Kidney (tissue), 13 donors: ENCODE measurements at regions not wholly inside any gene's neighbourhood (a gene's known extent, or its start where the extent isn't known, plus 50 kb on each side); places are given as distances from the start of the nearest gene placed in this dataset.
A peak's percentile ranks its signal among the peaks of the same experiment; 100 is the strongest.
"Not testable (repeated sequence)": the region's sequence is repeated elsewhere in the genome, so short reads cannot be mapped to it uniquely, and the experiment has no call there.

ENCODE experiments used
- DNase-seq, 5 donors: peaks; one replicate each; pipeline ENCODE4 v3.0.0-alpha.2; 2013 to 2020
- FAIRE-seq: peaks from 2 replicates; lab custom pipeline; 2012; peaks lifted over from hg19 to GRCh38; lab: Jason Lieb, UNC
- H3K27ac ChIP-seq, 2 donors: one replicate each; pipeline ENCODE4 v1.7.0; 2013; ENCODE audit warnings: low read depth in 2 of 2, low read length in 2 of 2, inconsistent platforms in 1 of 2
- H3K27me3 ChIP-seq: one replicate; pipeline ENCODE4 v1.7.1; 2013; ENCODE audit warnings: low read length, inconsistent platforms; ENCODE audit not compliant: control insufficient read depth, insufficient read depth
- H3K36me3 ChIP-seq, 3 donors: one replicate each; pipeline versions ENCODE4 v1.7.0 to v1.7.1; 2013; ENCODE audit warnings: low read length in 3 of 3, control low read depth in 1 of 3, inconsistent platforms in 1 of 3; ENCODE audit not compliant: insufficient read depth in 3 of 3, control insufficient read depth in 2 of 3
- H3K4me1 ChIP-seq, 3 donors: one replicate each; pipeline versions ENCODE4 v1.7.0 to v1.7.1; 2013; ENCODE audit warnings: low read length in 3 of 3, inconsistent platforms in 1 of 3, low read depth in 1 of 3; ENCODE audit not compliant: control insufficient read depth in 2 of 3, insufficient read depth in 2 of 3
- H3K4me3 ChIP-seq, 3 donors: one replicate each; pipeline versions ENCODE4 v1.7.0 to v1.8.1; 2013; ENCODE audit warnings: low read length in 3 of 3, control low read depth in 1 of 3, inconsistent platforms in 1 of 3
- H3K9ac ChIP-seq, 3 donors: one replicate each; pipeline versions ENCODE4 v1.7.0 to v1.7.1; 2013; ENCODE audit warnings: low read length in 3 of 3, control low read depth in 1 of 3, inconsistent platforms in 1 of 3
- H3K9me3 ChIP-seq, 3 donors: one replicate each; pipeline versions ENCODE4 v1.7.0 to v1.7.1; 2013; ENCODE audit warnings: low read length in 3 of 3, control low read depth in 1 of 3, inconsistent platforms in 1 of 3; ENCODE audit not compliant: control insufficient read depth in 2 of 3, insufficient read depth in 1 of 3
- intact Hi-C: fragments of 100-400 bp; cut with DNase I; formaldehyde crosslinking; loops from one replicate; pipeline ENCODE4 v1.11.1; 2022
- TF ChIP-seq, protein P1 (sequence below): IDR thresholded peaks from 3 replicates; pipeline ENCODE4 v1.5.1; 2012; ENCODE audit warnings: mild to moderate bottlenecking, moderate library complexity, borderline replicate concordance; ENCODE audit not compliant: insufficient read depth; ENCODE audit errors: extremely low read depth
- donor health status: control.
- donor health status: control.
- donor health status: control.
- donor health status: control.
- donor health status: control.
- donor health status: DM: yes; HTN: yes; CAD: no.
- donor health status: Normal renal cell carcinoma (clear cell type).

DNA sequence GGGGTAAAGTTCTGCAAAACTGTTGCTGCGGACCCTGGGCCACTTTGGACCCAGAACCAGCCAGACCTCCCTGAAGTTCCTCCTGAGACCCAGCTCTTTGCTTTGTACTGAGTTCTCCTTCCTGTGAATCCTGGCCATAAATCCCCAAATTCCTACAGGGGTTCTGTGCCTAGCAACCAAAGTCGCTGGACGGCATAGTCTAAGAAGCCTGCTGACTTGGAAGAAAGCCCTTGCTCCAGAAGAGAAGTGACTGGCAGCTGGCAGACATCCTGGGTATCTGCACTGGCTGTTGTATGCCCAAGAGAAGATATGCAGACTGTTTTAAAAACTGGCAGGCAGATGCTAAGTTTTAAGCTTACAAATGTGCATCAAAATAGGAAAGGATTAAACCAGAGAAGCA lies 99.9 kb upstream of the SLC24A4 start:
- H3K9me3 ChIP-seq: no peaks in the 10 kb centered on the region
- FAIRE-seq (no peak), DNase-seq (peak in 1 of 5 donors; percentile 5)
- H3K27me3 ChIP-seq: no peaks in the 10 kb centered on the region
- H3K4me3 ChIP-seq: no peak overlapping the region
- H3K4me1 ChIP-seq: no peaks in the 10 kb centered on the region
- no peak overlapping the region for H3K9ac ChIP-seq
- intact Hi-C loops: no loop called here
- TF ChIP-seq, protein P1, sequence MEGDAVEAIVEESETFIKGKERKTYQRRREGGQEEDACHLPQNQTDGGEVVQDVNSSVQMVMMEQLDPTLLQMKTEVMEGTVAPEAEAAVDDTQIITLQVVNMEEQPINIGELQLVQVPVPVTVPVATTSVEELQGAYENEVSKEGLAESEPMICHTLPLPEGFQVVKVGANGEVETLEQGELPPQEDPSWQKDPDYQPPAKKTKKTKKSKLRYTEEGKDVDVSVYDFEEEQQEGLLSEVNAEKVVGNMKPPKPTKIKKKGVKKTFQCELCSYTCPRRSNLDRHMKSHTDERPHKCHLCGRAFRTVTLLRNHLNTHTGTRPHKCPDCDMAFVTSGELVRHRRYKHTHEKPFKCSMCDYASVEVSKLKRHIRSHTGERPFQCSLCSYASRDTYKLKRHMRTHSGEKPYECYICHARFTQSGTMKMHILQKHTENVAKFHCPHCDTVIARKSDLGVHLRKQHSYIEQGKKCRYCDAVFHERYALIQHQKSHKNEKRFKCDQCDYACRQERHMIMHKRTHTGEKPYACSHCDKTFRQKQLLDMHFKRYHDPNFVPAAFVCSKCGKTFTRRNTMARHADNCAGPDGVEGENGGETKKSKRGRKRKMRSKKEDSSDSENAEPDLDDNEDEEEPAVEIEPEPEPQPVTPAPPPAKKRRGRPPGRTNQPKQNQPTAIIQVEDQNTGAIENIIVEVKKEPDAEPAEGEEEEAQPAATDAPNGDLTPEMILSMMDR: no peak
- H3K36me3 ChIP-seq: no peaks in the 10 kb centered on the region
- H3K27ac ChIP-seq: no peak overlapping the region

DNA sequence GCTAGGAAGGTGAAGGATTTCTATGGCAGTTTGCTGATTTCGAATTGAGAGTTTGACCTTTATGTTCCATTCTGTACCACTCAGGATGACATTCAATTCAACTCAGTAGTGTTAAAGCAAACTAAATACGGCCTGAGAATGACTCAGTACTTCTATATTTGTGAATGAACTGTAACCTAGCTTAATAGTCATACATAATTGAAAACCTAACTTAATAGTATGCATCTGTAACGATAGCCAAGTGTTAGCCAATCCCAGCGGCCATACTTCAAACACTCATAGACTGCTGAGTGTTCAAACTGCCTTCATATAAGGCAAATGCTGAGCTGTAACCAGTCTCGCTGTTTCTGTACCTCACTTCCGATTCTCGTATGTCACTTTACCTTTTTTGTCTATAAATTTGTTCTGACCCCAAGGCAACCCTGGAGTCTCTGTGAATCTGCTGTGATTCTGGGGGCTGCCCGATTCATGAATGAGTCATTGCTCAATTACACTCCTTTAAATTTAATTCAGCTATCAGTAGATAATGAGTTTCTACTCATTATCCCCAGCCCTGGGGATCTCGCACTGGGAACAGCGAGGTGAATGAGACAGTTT lies 98.5 kb upstream of the SLC24A4 start:
- no peak overlapping the region for H3K27ac ChIP-seq
- no peaks in the 10 kb centered on the region for H3K9me3 ChIP-seq
- intact Hi-C loops: no loop called here
- H3K4me3 ChIP-seq: no peak overlapping the region
- FAIRE-seq (no peak), DNase-seq (no peak)
- H3K36me3 ChIP-seq: no peaks in the 10 kb centered on the region
- no peak overlapping the region for H3K9ac ChIP-seq
- H3K4me1 ChIP-seq: no peaks in the 10 kb centered on the region
- H3K27me3 ChIP-seq: no peaks in the 10 kb centered on the region
- TF ChIP-seq, protein P1: no peak

DNA sequence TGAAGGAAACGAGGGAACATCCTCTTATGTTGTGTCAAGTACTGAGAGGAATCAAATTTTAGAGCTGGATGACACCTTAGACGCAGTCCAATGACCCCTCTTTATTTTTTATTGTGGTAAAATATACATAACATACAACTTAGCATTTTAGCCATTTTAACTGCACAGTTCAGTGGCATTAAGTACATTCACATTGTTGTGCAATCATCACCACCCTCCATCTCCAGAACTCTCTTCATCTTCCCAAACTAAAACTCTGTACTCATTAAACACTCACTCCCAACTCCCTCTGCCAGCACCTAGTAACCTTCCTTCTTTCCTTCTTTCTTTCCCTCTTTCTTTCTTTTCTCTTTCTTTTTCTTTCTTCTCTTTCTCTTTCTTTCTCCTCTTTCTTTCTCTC lies 97.2 kb upstream of the SLC24A4 start:
- Histone ChIP-seq H3K4me1 (no peaks in the 10 kb centered on the region), H3K27ac (no peak overlapping the region), H3K9me3 (no peaks in the 10 kb centered on the region), H3K27me3 (no peaks in the 10 kb centered on the region), H3K9ac (no peak overlapping the region), H3K4me3 (no peak overlapping the region), H3K36me3 (no peaks in the 10 kb centered on the region)
- TF ChIP-seq, protein P1: no peak
- intact Hi-C loops: no loop called here
- DNase-seq (no peak), FAIRE-seq (no peak)

GRCh38 chr14:92226166-92226565 lies 96.8 kb upstream of the SLC24A4 start:
- FAIRE-seq, H3K4me1 ChIP-seq, H3K27me3 ChIP-seq, H3K9me3 ChIP-seq, H3K36me3 ChIP-seq, H3K4me3 ChIP-seq, H3K27ac ChIP-seq, H3K9ac ChIP-seq, DNase-seq, intact Hi-C loops: not testable (repeated sequence)
